ENCODE measurements at regions not wholly inside any gene's neighbourhood (a gene's known extent, or its start where the extent isn't known, plus 50 kb on each side); places are given as distances from the start of the nearest gene placed in this dataset.

- TF ChIP-seq, protein P1, sequence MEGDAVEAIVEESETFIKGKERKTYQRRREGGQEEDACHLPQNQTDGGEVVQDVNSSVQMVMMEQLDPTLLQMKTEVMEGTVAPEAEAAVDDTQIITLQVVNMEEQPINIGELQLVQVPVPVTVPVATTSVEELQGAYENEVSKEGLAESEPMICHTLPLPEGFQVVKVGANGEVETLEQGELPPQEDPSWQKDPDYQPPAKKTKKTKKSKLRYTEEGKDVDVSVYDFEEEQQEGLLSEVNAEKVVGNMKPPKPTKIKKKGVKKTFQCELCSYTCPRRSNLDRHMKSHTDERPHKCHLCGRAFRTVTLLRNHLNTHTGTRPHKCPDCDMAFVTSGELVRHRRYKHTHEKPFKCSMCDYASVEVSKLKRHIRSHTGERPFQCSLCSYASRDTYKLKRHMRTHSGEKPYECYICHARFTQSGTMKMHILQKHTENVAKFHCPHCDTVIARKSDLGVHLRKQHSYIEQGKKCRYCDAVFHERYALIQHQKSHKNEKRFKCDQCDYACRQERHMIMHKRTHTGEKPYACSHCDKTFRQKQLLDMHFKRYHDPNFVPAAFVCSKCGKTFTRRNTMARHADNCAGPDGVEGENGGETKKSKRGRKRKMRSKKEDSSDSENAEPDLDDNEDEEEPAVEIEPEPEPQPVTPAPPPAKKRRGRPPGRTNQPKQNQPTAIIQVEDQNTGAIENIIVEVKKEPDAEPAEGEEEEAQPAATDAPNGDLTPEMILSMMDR (IDR thresholded peaks at IDR 0.05) = no peak
- TF ChIP-seq EZH2 (IDR thresholded peaks at IDR 0.05; ENCODE audit: borderline replicate concordance, insufficient read depth, low read depth, low read length, poor library complexity, severe bottlenecking) = no peak
Observed at GRCh38 chrX:101729986-101730385, 70.3 kb upstream of the ARMCX2 start.
